ENCODE measurements at regions not wholly inside any gene's neighbourhood (a gene's known extent, or its start where the extent isn't known, plus 50 kb on each side); places are given as distances from the start of the nearest gene placed in this dataset.

GRCh38 chr3:102066470-102066869 lies 217.2 kb downstream of the NFKBIZ start:
- no peaks in the 10 kb centered on the region for H3K4me1 ChIP-seq (ENCODE audit: insufficient read depth, low read length, poor library complexity, severe bottlenecking)
- H3K9me2 ChIP-seq (ENCODE audit: insufficient read depth, low read length), result no peaks in the 10 kb centered on the region
- no peak for DNase-seq (ENCODE audit: low spot score)
- no TSS peak for BruUV-seq (replicated peaks)
- no peaks in the 10 kb centered on the region for H3K79me2 ChIP-seq (ENCODE audit: insufficient read depth, low read depth, low read length)
- H3K9me3 ChIP-seq (ENCODE audit: low read length), result no peaks in the 10 kb centered on the region
- no peak for TF ChIP-seq EZH2phosphoT487 (IDR thresholded peaks at IDR 0.05; ENCODE audit: borderline replicate concordance, low read depth, low read length)
- TF ChIP-seq CTCF (conservative IDR thresholded peaks at IDR 0.05; ENCODE audit: low read length), result no peak
- H3K4me3 ChIP-seq (ENCODE audit: low read depth, low read length, poor library complexity, severe bottlenecking), result no peak overlapping the region
- intact Hi-C loops (cut with micrococcal nuclease; ENCODE audit: unreplicated experiment), result no loop called here
- H2AFZ ChIP-seq (ENCODE audit: low read length), result no peak overlapping the region
- no peak overlapping the region for H3K4me2 ChIP-seq (ENCODE audit: low read length)
- no peaks in the 10 kb centered on the region for H4K20me1 ChIP-seq (ENCODE audit: insufficient read depth, low read length)
- ChIA-PET CTCF (ENCODE audit: unreplicated experiment) (no interaction called here), POLR2A (no interaction called here)
- no peak overlapping the region for H3K27ac ChIP-seq (ENCODE audit: low read depth, low read length, poor library complexity, severe bottlenecking)
- no peaks in the 10 kb centered on the region for H3K36me3 ChIP-seq (ENCODE audit: insufficient read depth, low read length)

GRCh38 chr3:102068327-102068726 lies 219.0 kb downstream of the NFKBIZ start:
- no peak overlapping the region for H3K4me3 ChIP-seq (ENCODE audit: low read depth, low read length, poor library complexity, severe bottlenecking)
- no peak overlapping the region for H3K27ac ChIP-seq (ENCODE audit: low read depth, low read length, poor library complexity, severe bottlenecking)
- no peak for DNase-seq (ENCODE audit: low spot score)
- H3K4me2 ChIP-seq (ENCODE audit: low read length), result no peak overlapping the region
- no peaks in the 10 kb centered on the region for H4K20me1 ChIP-seq (ENCODE audit: insufficient read depth, low read length)
- POLR2A ChIA-PET, result interaction anchor here (0.6 to 0.7 kb wide), 2 partner anchors 230 to 536 kb away, joined by 3 read pairs; no protein-coding TSS in a partner anchor
- BruUV-seq (replicated peaks), result no TSS peak
- H2AFZ ChIP-seq (ENCODE audit: low read length), result no peak overlapping the region
- H3K79me2 ChIP-seq (ENCODE audit: insufficient read depth, low read depth, low read length), result no peaks in the 10 kb centered on the region
- H3K9me2 ChIP-seq (ENCODE audit: insufficient read depth, low read length), result no peaks in the 10 kb centered on the region
- no peak for TF ChIP-seq EZH2phosphoT487 (IDR thresholded peaks at IDR 0.05; ENCODE audit: borderline replicate concordance, low read depth, low read length)
- no peak for TF ChIP-seq CTCF (conservative IDR thresholded peaks at IDR 0.05; ENCODE audit: low read length)
- no peaks in the 10 kb centered on the region for H3K9me3 ChIP-seq (ENCODE audit: low read length)
- no peaks in the 10 kb centered on the region for H3K36me3 ChIP-seq (ENCODE audit: insufficient read depth, low read length)
- intact Hi-C loops (cut with micrococcal nuclease; ENCODE audit: unreplicated experiment), result no loop called here
- CTCF ChIA-PET (ENCODE audit: unreplicated experiment), result no interaction called here
- no peaks in the 10 kb centered on the region for H3K4me1 ChIP-seq (ENCODE audit: insufficient read depth, low read length, poor library complexity, severe bottlenecking)

- no peak for TF ChIP-seq EZH2phosphoT487 (IDR thresholded peaks at IDR 0.05; ENCODE audit: borderline replicate concordance, low read depth, low read length)
- no peak for TF ChIP-seq CTCF (conservative IDR thresholded peaks at IDR 0.05; ENCODE audit: low read length)
- Histone ChIP-seq H3K79me2 (ENCODE audit: insufficient read depth, low read depth, low read length) (no peaks in the 10 kb centered on the region), H3K4me3 (ENCODE audit: low read depth, low read length, poor library complexity, severe bottlenecking) (no peak overlapping the region), H3K4me1 (ENCODE audit: insufficient read depth, low read length, poor library complexity, severe bottlenecking) (no peaks in the 10 kb centered on the region), H3K9me2 (ENCODE audit: insufficient read depth, low read length) (no peaks in the 10 kb centered on the region), H3K9me3 (ENCODE audit: low read length) (no peaks in the 10 kb centered on the region), H4K20me1 (ENCODE audit: insufficient read depth, low read length) (no peaks in the 10 kb centered on the region), H3K27ac (ENCODE audit: low read depth, low read length, poor library complexity, severe bottlenecking) (no peak overlapping the region), H3K36me3 (ENCODE audit: insufficient read depth, low read length) (no peaks in the 10 kb centered on the region), H2AFZ (ENCODE audit: low read length) (no peak overlapping the region), H3K4me2 (ENCODE audit: low read length) (no peak overlapping the region)
- CTCF ChIA-PET (ENCODE audit: unreplicated experiment), result no interaction called here
- POLR2A ChIA-PET, result interaction anchor here (0.6 to 0.7 kb wide), 3 partner anchors 9 to 537 kb away, joined by 3 read pairs; no protein-coding TSS in a partner anchor
- intact Hi-C loops (cut with micrococcal nuclease; ENCODE audit: unreplicated experiment), result no loop called here
- BruUV-seq (replicated peaks), result no TSS peak
- DNase-seq (ENCODE audit: low spot score), result no peak
Measured at GRCh38 chr3:102068736-102069135, 219.4 kb downstream of the NFKBIZ start.
